GM23338 (cell line): ENCODE measurements at regions not wholly inside any gene's neighbourhood (a gene's known extent, or its start where the extent isn't known, plus 50 kb on each side); places are given as distances from the start of the nearest gene placed in this dataset.

ENCODE experiments used
- CREB1 ChIP-seq: fragments of 250-450 bp; sonication (Bioruptor Pico); IDR thresholded peaks from 2 replicates; pipeline ENCODE4 v1.5.0; 2020; ENCODE audit warnings: low read depth, mild to moderate bottlenecking, moderate library complexity
- EZH2 ChIP-seq: fragments of 200-600 bp; sonication (generic); IDR thresholded peaks from one replicate; pipeline ENCODE4 v1.8.0; 2017; ENCODE audit warnings: antibody characterized with exemption, mild to moderate bottlenecking, low read depth; ENCODE audit not compliant: unreplicated experiment
- EZH2phosphoT487 ChIP-seq: fragments of 200-600 bp; sonication (generic); IDR thresholded peaks from one replicate; pipeline ENCODE4 v1.8.1; 2018; ENCODE audit warnings: antibody characterized with exemption; ENCODE audit not compliant: unreplicated experiment
- JUNB ChIP-seq: IDR thresholded peaks from one replicate; pipeline ENCODE4 v1.6.1; 2016; ENCODE audit warnings: antibody characterized with exemption; ENCODE audit not compliant: unreplicated experiment
- NANOG ChIP-seq: IDR thresholded peaks from 2 replicates; pipeline ENCODE4 v1.6.1; 2016; ENCODE audit warnings: antibody characterized with exemption, borderline replicate concordance
- POLR2AphosphoS5 ChIP-seq: IDR thresholded peaks from 2 replicates; pipeline ENCODE4 v1.6.1; 2016; ENCODE audit warnings: antibody characterized with exemption, low read depth
- STAT1 ChIP-seq: IDR thresholded peaks from one replicate; pipeline ENCODE4 v1.6.1; 2016; ENCODE audit warnings: antibody characterized with exemption; ENCODE audit not compliant: unreplicated experiment
- ZNF114 ChIP-seq: fragments of 250-450 bp; sonication (Bioruptor Pico); IDR thresholded peaks from 2 replicates; pipeline ENCODE4 v1.5.0; 2020; ENCODE audit warnings: mild to moderate bottlenecking, moderate library complexity
- TF ChIP-seq, protein P1 (sequence below), 2 experiments: fragments of 200-600 bp in 1 of 2; sonication (generic) in 1 of 2; conservative IDR thresholded peaks; 2 replicates each; pipeline versions ENCODE4 v1.5.1 to v1.6.1; 2016 to 2017; ENCODE audit warnings: antibody characterized with exemption in 2 of 2, low read depth in 2 of 2, mild to moderate bottlenecking in 2 of 2, moderate library complexity in 1 of 2
- TF ChIP-seq, protein P2 (sequence below): IDR thresholded peaks from one replicate; pipeline ENCODE4 v1.6.1; 2018; ENCODE audit warnings: antibody characterized with exemption; ENCODE audit not compliant: unreplicated experiment
- TF ChIP-seq, protein P3 (sequence below): IDR thresholded peaks from 2 replicates; pipeline ENCODE4 v1.6.1; 2016; ENCODE audit warnings: antibody characterized with exemption

DNA sequence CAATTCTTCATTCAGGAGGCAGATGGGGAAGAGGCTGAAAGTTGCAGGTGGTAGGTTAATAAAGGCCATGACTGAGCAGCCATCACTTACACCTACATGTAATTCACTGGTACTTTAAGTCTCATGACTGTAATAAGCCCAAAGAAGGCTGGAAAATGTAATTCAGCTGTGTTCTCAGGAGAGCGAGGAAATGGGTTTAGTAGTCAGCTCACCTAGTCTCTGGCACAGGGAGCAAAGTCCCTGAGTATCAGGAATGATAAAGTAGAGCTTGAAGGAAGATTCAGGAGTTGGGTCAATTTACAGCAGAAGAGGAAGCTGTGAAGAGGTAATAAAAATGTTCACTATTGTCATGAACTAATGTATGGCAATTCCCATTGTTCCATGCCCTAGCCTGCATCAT is 393.4 kb upstream of the KAZN start:
- TF ChIP-seq EZH2 (no peak), JUNB (no peak), EZH2phosphoT487 (no peak), POLR2AphosphoS5 (no peak), CREB1 (CRISPR knock-in tag) (no peak), ZNF114 (CRISPR knock-in tag) (no peak), STAT1 (no peak), NANOG (no peak)
- TF ChIP-seq, protein P1, sequence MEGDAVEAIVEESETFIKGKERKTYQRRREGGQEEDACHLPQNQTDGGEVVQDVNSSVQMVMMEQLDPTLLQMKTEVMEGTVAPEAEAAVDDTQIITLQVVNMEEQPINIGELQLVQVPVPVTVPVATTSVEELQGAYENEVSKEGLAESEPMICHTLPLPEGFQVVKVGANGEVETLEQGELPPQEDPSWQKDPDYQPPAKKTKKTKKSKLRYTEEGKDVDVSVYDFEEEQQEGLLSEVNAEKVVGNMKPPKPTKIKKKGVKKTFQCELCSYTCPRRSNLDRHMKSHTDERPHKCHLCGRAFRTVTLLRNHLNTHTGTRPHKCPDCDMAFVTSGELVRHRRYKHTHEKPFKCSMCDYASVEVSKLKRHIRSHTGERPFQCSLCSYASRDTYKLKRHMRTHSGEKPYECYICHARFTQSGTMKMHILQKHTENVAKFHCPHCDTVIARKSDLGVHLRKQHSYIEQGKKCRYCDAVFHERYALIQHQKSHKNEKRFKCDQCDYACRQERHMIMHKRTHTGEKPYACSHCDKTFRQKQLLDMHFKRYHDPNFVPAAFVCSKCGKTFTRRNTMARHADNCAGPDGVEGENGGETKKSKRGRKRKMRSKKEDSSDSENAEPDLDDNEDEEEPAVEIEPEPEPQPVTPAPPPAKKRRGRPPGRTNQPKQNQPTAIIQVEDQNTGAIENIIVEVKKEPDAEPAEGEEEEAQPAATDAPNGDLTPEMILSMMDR (conservative IDR thresholded peaks at IDR 0.05; ENCODE audit: low read depth in 2 of 2) = no peak
- TF ChIP-seq, protein P2, sequence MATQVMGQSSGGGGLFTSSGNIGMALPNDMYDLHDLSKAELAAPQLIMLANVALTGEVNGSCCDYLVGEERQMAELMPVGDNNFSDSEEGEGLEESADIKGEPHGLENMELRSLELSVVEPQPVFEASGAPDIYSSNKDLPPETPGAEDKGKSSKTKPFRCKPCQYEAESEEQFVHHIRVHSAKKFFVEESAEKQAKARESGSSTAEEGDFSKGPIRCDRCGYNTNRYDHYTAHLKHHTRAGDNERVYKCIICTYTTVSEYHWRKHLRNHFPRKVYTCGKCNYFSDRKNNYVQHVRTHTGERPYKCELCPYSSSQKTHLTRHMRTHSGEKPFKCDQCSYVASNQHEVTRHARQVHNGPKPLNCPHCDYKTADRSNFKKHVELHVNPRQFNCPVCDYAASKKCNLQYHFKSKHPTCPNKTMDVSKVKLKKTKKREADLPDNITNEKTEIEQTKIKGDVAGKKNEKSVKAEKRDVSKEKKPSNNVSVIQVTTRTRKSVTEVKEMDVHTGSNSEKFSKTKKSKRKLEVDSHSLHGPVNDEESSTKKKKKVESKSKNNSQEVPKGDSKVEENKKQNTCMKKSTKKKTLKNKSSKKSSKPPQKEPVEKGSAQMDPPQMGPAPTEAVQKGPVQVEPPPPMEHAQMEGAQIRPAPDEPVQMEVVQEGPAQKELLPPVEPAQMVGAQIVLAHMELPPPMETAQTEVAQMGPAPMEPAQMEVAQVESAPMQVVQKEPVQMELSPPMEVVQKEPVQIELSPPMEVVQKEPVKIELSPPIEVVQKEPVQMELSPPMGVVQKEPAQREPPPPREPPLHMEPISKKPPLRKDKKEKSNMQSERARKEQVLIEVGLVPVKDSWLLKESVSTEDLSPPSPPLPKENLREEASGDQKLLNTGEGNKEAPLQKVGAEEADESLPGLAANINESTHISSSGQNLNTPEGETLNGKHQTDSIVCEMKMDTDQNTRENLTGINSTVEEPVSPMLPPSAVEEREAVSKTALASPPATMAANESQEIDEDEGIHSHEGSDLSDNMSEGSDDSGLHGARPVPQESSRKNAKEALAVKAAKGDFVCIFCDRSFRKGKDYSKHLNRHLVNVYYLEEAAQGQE = no peak
- TF ChIP-seq, protein P3, sequence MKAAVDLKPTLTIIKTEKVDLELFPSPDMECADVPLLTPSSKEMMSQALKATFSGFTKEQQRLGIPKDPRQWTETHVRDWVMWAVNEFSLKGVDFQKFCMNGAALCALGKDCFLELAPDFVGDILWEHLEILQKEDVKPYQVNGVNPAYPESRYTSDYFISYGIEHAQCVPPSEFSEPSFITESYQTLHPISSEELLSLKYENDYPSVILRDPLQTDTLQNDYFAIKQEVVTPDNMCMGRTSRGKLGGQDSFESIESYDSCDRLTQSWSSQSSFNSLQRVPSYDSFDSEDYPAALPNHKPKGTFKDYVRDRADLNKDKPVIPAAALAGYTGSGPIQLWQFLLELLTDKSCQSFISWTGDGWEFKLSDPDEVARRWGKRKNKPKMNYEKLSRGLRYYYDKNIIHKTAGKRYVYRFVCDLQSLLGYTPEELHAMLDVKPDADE = no peak
